ENCODE measurements at regions not wholly inside any gene's neighbourhood (a gene's known extent, or its start where the extent isn't known, plus 50 kb on each side); places are given as distances from the start of the nearest gene placed in this dataset.

DNA sequence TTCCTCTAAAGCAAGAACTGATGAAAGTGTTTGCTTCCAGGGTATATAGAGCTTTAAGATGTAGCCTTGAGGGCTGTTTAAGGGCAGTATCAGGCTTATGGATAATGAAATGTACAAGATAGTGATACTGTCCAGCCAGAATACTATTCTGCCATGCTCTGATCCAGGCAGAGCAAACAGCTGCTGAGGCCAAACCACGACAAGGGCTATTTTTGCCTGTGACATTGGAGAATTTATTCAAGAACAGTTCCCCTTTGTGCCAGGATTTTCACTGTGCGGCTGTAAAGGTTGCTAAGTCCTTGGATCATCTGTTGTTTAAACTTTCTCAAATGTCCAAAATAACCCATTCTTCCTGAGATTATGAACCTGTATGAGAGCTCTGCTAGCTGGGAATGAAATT, 70.4 kb downstream of the OTP start:
- TF ChIP-seq TAF1 (IDR thresholded peaks at IDR 0.05; ENCODE audit: borderline replicate concordance, low read depth, low read length) (no peak), MXI1 (IDR thresholded peaks at IDR 0.05; ENCODE audit: low read depth, low read length) (no peak), ELF1 (IDR thresholded peaks at IDR 0.05) (no peak), FOXJ3 (CRISPR knock-in tag; IDR thresholded peaks at IDR 0.05) (no peak), JUND (IDR thresholded peaks at IDR 0.05) (no peak), CHD2 (IDR thresholded peaks at IDR 0.05; ENCODE audit: low read length, partially characterized antibody) (no peak)
- TF ChIP-seq, protein P1, sequence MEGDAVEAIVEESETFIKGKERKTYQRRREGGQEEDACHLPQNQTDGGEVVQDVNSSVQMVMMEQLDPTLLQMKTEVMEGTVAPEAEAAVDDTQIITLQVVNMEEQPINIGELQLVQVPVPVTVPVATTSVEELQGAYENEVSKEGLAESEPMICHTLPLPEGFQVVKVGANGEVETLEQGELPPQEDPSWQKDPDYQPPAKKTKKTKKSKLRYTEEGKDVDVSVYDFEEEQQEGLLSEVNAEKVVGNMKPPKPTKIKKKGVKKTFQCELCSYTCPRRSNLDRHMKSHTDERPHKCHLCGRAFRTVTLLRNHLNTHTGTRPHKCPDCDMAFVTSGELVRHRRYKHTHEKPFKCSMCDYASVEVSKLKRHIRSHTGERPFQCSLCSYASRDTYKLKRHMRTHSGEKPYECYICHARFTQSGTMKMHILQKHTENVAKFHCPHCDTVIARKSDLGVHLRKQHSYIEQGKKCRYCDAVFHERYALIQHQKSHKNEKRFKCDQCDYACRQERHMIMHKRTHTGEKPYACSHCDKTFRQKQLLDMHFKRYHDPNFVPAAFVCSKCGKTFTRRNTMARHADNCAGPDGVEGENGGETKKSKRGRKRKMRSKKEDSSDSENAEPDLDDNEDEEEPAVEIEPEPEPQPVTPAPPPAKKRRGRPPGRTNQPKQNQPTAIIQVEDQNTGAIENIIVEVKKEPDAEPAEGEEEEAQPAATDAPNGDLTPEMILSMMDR (IDR thresholded peaks at IDR 0.05), result no peak
- TF ChIP-seq, protein P2, sequence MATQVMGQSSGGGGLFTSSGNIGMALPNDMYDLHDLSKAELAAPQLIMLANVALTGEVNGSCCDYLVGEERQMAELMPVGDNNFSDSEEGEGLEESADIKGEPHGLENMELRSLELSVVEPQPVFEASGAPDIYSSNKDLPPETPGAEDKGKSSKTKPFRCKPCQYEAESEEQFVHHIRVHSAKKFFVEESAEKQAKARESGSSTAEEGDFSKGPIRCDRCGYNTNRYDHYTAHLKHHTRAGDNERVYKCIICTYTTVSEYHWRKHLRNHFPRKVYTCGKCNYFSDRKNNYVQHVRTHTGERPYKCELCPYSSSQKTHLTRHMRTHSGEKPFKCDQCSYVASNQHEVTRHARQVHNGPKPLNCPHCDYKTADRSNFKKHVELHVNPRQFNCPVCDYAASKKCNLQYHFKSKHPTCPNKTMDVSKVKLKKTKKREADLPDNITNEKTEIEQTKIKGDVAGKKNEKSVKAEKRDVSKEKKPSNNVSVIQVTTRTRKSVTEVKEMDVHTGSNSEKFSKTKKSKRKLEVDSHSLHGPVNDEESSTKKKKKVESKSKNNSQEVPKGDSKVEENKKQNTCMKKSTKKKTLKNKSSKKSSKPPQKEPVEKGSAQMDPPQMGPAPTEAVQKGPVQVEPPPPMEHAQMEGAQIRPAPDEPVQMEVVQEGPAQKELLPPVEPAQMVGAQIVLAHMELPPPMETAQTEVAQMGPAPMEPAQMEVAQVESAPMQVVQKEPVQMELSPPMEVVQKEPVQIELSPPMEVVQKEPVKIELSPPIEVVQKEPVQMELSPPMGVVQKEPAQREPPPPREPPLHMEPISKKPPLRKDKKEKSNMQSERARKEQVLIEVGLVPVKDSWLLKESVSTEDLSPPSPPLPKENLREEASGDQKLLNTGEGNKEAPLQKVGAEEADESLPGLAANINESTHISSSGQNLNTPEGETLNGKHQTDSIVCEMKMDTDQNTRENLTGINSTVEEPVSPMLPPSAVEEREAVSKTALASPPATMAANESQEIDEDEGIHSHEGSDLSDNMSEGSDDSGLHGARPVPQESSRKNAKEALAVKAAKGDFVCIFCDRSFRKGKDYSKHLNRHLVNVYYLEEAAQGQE (IDR thresholded peaks at IDR 0.05; ENCODE audit: low read depth, low read length), result no peak
- TF ChIP-seq, protein P3, sequence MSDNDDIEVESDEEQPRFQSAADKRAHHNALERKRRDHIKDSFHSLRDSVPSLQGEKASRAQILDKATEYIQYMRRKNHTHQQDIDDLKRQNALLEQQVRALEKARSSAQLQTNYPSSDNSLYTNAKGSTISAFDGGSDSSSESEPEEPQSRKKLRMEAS (IDR thresholded peaks at IDR 0.05; ENCODE audit: low read depth), result no peak

All from SK-N-SH (cell line).